Hepatocyte (in vitro differentiated cells): ENCODE measurements at regions not wholly inside any gene's neighbourhood (a gene's known extent, or its start where the extent isn't known, plus 50 kb on each side); places are given as distances from the start of the nearest gene placed in this dataset.

Source experiments
- DNase-seq: peaks from one replicate; pipeline ENCODE4 v3.0.0-alpha.2; 2016; ENCODE audit warnings: low spot score
- H2AFZ ChIP-seq: fragments of 200-600 bp; sonication (generic); 2 replicates; pipeline ENCODE4 v1.6.0; 2016; ENCODE audit warnings: antibody characterized with exemption, mild to moderate bottlenecking
- H3K27ac ChIP-seq: fragments of 200-600 bp; sonication (generic); 2 replicates; pipeline ENCODE4 v1.5.1; 2016; ENCODE audit warnings: mild to moderate bottlenecking
- H3K27me3 ChIP-seq: fragments of 200-600 bp; sonication (generic); 2 replicates; pipeline ENCODE4 v1.6.1; 2016
- H3K36me3 ChIP-seq: fragments of 200-600 bp; sonication (generic); replicated peaks from 2 replicates; pipeline ENCODE4 v1.5.1; 2016; ENCODE audit warnings: low read depth; ENCODE audit not compliant: insufficient read depth
- H3K4me1 ChIP-seq: fragments of 200-600 bp; sonication (generic); 2 replicates; pipeline ENCODE4 v1.5.1; 2016; ENCODE audit warnings: mild to moderate bottlenecking, moderate library complexity; ENCODE audit not compliant: insufficient read depth
- H3K4me2 ChIP-seq: fragments of 200-600 bp; sonication (generic); 2 replicates; pipeline ENCODE4 v1.6.0; 2016
- H3K4me3 ChIP-seq: fragments of 200-600 bp; sonication (generic); 2 replicates; pipeline ENCODE4 v1.5.1; 2016; ENCODE audit warnings: mild to moderate bottlenecking
- H3K79me2 ChIP-seq: fragments of 200-600 bp; sonication (generic); 2 replicates; pipeline ENCODE4 v1.6.0; 2017; ENCODE audit warnings: mild to moderate bottlenecking
- H3K9me2 ChIP-seq: fragments of 200-600 bp; sonication (generic); replicated peaks from 2 replicates; pipeline ENCODE4 v1.6.0; 2017; ENCODE audit warnings: mild to moderate bottlenecking; ENCODE audit not compliant: insufficient read depth
- H3K9me3 ChIP-seq: fragments of 200-600 bp; sonication (generic); 2 replicates; pipeline ENCODE4 v1.5.1; 2016; ENCODE audit warnings: low read depth, mild to moderate bottlenecking
- H4K20me1 ChIP-seq: fragments of 200-600 bp; sonication (generic); 2 replicates; pipeline ENCODE4 v1.6.0; 2016; ENCODE audit warnings: mild to moderate bottlenecking; ENCODE audit not compliant: insufficient read depth, poor library complexity, severe bottlenecking
- EZH2 ChIP-seq: fragments of 200-600 bp; sonication (generic); IDR thresholded peaks from 2 replicates; pipeline ENCODE4 v1.6.1; 2016; ENCODE audit warnings: antibody characterized with exemption, mild to moderate bottlenecking, borderline replicate concordance
- EZH2phosphoT487 ChIP-seq: fragments of 200-600 bp; sonication (generic); IDR thresholded peaks from one replicate; pipeline ENCODE4 v1.6.1; 2018; ENCODE audit warnings: antibody characterized with exemption, mild to moderate bottlenecking, low read depth, moderate library complexity; ENCODE audit not compliant: unreplicated experiment, severe bottlenecking
- WGBS: methylation state at CpG from one replicate; pipeline ENCODE4 v1.1.6; 2016; ENCODE audit warnings: low lambda C conversion rate; ENCODE audit errors: missing lambda C conversion rate; 5-methylcytosine and 5-hydroxymethylcytosine counted together
- TF ChIP-seq, protein P1 (sequence below): fragments of 200-600 bp; sonication (generic); IDR thresholded peaks from 2 replicates; pipeline ENCODE4 v1.5.1; 2016; ENCODE audit warnings: antibody characterized with exemption, mild to moderate bottlenecking; ENCODE audit not compliant: poor library complexity

DNA sequence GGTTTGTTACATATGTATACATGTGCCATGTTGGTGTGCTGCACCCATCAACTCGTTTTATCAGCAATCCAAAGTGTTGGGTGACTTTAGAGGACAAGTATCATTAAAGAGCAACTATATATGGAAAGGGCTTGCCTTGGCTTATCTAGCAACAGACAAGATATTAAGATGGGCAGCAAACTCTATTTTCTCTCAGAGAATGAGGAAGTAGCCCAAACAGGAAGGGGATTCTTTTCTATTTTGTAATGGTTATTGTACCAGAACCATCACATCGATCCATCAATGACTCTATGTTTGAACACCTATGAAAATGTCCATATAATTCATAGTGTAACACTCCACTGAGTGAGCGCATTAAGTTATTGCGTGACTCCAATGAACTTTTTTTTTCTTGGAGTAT lies 260.1 kb upstream of the SLC24A2 start:
- Histone ChIP-seq H3K27me3 (no peaks in the 10 kb centered on the region), H3K9me3 (no peaks in the 10 kb centered on the region), H2AFZ (no peak overlapping the region), H4K20me1 (no peaks in the 10 kb centered on the region), H3K36me3 (no peaks in the 10 kb centered on the region), H3K4me2 (no peak overlapping the region), H3K9me2 (no peaks in the 10 kb centered on the region), H3K79me2 (no peaks in the 10 kb centered on the region), H3K27ac (no peak overlapping the region), H3K4me3 (no peak overlapping the region), H3K4me1 (peaks cover 3% of the 10 kb centered on the region)
- no peak for DNase-seq
- whole genome bisulfite sequencing, result 87% methylated on average over 4 of the region's 4 CpGs
- TF ChIP-seq, protein P1, sequence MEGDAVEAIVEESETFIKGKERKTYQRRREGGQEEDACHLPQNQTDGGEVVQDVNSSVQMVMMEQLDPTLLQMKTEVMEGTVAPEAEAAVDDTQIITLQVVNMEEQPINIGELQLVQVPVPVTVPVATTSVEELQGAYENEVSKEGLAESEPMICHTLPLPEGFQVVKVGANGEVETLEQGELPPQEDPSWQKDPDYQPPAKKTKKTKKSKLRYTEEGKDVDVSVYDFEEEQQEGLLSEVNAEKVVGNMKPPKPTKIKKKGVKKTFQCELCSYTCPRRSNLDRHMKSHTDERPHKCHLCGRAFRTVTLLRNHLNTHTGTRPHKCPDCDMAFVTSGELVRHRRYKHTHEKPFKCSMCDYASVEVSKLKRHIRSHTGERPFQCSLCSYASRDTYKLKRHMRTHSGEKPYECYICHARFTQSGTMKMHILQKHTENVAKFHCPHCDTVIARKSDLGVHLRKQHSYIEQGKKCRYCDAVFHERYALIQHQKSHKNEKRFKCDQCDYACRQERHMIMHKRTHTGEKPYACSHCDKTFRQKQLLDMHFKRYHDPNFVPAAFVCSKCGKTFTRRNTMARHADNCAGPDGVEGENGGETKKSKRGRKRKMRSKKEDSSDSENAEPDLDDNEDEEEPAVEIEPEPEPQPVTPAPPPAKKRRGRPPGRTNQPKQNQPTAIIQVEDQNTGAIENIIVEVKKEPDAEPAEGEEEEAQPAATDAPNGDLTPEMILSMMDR, result no peak
- TF ChIP-seq EZH2phosphoT487 (no peak), EZH2 (no peak)

DNA sequence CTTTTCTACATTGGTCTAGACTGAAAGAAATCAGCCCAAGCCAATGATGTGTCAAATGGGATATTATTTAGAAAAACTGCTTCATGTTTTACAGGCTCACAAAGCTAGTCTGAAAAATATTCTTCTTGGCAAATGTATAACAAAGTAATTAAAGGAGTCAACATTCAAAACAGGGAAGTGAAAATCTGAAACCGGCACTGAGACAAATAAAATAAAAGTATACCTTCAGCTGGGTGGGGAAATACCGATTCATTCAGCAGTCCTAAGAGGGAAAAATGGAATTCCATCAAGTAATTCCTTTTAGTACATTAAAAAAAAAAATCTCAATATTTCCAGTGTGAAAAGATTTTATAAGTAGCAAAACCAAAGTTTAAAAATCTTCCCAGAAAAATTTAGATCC lies 259.6 kb upstream of the SLC24A2 start:
- Histone ChIP-seq H3K9me2 (no peaks in the 10 kb centered on the region), H3K27ac (no peak overlapping the region), H3K4me2 (no peak overlapping the region), H3K9me3 (no peaks in the 10 kb centered on the region), H3K4me1 (peaks cover 3% of the 10 kb centered on the region), H2AFZ (no peak overlapping the region), H4K20me1 (no peaks in the 10 kb centered on the region), H3K27me3 (no peaks in the 10 kb centered on the region), H3K36me3 (no peaks in the 10 kb centered on the region), H3K79me2 (no peaks in the 10 kb centered on the region), H3K4me3 (no peak overlapping the region)
- TF ChIP-seq, protein P1, result no peak
- no peak for TF ChIP-seq EZH2phosphoT487
- TF ChIP-seq EZH2, result no peak
- DNase-seq, result no peak
- 95% methylated on average over 2 of the region's 2 CpGs for WGBS

DNA sequence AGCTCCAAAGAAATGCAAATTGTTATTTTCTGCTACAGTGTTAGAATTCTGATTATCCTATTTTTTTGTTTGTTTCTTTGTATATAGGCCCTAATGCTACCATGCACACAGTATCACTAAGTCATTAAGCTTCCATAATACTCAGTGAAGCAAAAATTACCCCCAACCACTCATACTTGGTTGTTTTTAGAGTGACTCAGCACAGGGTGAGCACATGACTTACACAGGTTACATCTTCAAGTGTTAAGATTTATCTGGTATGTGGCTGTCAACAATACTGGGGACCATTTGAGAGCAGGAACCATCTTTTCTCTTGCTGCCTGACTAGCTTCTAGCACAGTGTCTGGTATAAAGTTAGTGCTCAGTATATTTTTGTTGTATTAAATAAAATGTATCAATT lies 255.8 kb upstream of the SLC24A2 start:
- no peak overlapping the region for H3K27ac ChIP-seq
- no peaks in the 10 kb centered on the region for H4K20me1 ChIP-seq
- H3K36me3 ChIP-seq, result no peaks in the 10 kb centered on the region
- H3K4me1 ChIP-seq, result no peaks in the 10 kb centered on the region
- no peak overlapping the region for H2AFZ ChIP-seq
- TF ChIP-seq EZH2phosphoT487, result no peak
- TF ChIP-seq EZH2, result no peak
- TF ChIP-seq, protein P1, result no peak
- H3K4me3 ChIP-seq, result no peak overlapping the region
- no peak for DNase-seq
- no peaks in the 10 kb centered on the region for H3K9me2 ChIP-seq
- no peaks in the 10 kb centered on the region for H3K9me3 ChIP-seq
- no peak overlapping the region for H3K4me2 ChIP-seq
- H3K79me2 ChIP-seq, result no peaks in the 10 kb centered on the region
- no peaks in the 10 kb centered on the region for H3K27me3 ChIP-seq

DNA sequence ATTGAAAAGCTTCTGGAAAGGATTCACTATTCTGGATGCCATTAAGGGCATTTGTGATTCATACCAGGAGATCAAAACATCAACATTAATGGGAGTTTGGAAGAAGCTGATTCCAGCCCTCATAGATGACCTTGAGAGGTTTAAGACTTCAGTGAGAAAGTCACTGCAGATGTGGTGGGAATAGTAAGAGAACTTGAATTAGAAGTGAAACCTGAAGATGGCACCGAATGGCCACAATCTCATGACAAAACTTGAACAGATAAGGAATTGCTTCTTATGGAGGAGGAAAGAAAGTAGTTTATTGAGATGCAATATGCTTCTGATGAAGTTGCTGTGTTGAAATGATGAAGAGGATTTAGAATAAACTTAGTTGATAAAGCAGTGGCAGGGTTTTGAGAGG lies 254.6 kb upstream of the SLC24A2 start:
- H3K79me2 ChIP-seq, result no peaks in the 10 kb centered on the region
- H3K9me2 ChIP-seq, result no peaks in the 10 kb centered on the region
- H3K4me3 ChIP-seq, result no peak overlapping the region
- no peaks in the 10 kb centered on the region for H3K9me3 ChIP-seq
- H3K27ac ChIP-seq, result no peak overlapping the region
- H3K27me3 ChIP-seq, result no peaks in the 10 kb centered on the region
- H4K20me1 ChIP-seq, result no peaks in the 10 kb centered on the region
- H3K4me1 ChIP-seq, result no peaks in the 10 kb centered on the region
- no peaks in the 10 kb centered on the region for H3K36me3 ChIP-seq
- TF ChIP-seq EZH2, result no peak
- no peak for TF ChIP-seq EZH2phosphoT487
- TF ChIP-seq, protein P1, result no peak
- WGBS, result 96% methylated on average over 1 of the region's 1 CpG
- H2AFZ ChIP-seq, result no peak overlapping the region
- no peak overlapping the region for H3K4me2 ChIP-seq
- DNase-seq, result no peak
